ENCODE measurements at regions not wholly inside any gene's neighbourhood (a gene's known extent, or its start where the extent isn't known, plus 50 kb on each side); places are given as distances from the start of the nearest gene placed in this dataset.
A peak's percentile ranks its signal among the peaks of the same experiment; 100 is the strongest.

DNA sequence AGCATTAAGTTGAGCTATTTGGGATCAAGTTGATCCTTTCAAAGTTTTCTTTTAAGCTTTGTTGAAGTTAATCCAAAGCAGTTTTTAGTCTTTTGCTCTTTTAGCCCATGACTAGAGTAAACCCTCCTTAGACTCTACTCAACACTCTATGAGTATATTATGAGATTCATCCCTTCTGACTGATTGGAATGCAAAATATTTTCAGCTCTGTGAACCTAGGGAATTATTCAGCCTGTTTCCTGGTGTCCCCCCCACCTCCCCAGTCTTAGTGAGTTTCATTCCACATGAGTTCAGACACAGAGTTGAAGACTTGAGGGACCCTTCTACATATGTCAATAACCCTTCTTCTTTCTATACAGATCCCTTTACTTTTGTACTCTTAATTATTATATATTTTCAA, 413.7 kb downstream of the RFPL4B start:
- ATAC-seq (ENCODE audit: low FRiP score): no peak
- DNase-seq (ENCODE audit: low spot score): no peak
- no peak for TF ChIP-seq CTCF (IDR thresholded peaks at IDR 0.05)

DNA sequence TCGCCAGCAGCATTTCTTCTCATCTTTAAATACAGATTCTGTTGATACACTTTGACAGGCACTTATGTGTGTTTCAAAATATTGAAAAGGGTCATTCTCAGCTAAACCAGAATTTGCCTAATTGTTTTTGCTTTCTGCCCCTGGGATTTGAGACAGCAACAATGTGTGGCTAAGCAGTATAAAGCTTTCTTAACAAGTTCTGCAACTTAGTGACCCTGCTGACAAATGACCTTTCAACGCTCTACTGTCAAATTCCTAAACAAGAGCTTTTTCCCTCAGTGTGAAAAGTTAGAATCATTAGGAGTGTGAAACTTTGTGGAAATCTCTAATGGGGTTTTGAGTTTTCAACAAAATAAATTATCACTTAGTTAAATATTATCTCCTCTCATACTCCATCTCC, 414.6 kb downstream of the RFPL4B start:
- ATAC-seq (ENCODE audit: low FRiP score) (no peak), DNase-seq (ENCODE audit: low spot score) (no peak)
- TF ChIP-seq CTCF (IDR thresholded peaks at IDR 0.05): no peak

DNA sequence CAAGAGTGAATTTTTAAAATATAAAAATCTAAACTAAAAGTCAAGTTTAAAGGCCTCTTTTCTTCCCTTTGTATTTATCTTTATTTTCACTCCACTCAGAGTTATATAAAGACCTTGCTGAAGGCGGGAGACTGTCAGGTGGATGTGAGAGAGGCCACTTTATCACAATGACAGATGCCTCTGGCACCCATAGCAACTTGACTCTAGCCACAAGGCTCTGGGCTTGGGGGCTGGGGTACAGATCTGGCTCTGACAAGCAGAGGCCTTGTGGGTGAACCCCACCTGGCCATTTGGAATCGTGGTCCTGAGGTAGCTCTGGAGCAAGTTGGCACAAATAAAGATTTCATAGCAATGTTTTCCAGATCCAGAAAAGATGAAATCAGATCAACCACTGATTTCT, 417.2 kb downstream of the RFPL4B start:
- no peak for DNase-seq (ENCODE audit: low spot score)

GRCh38 chr6:112770308-112770707, 423.2 kb downstream of the RFPL4B start:
- no peak for TF ChIP-seq CTCF (IDR thresholded peaks at IDR 0.05)
- no peak for ATAC-seq (ENCODE audit: low FRiP score)

More for the DNA sequence above, 417.2 kb downstream of the RFPL4B start:
- TF ChIP-seq CTCF (IDR thresholded peaks at IDR 0.05): no peak
- no peak for ATAC-seq (ENCODE audit: low FRiP score)

DNA sequence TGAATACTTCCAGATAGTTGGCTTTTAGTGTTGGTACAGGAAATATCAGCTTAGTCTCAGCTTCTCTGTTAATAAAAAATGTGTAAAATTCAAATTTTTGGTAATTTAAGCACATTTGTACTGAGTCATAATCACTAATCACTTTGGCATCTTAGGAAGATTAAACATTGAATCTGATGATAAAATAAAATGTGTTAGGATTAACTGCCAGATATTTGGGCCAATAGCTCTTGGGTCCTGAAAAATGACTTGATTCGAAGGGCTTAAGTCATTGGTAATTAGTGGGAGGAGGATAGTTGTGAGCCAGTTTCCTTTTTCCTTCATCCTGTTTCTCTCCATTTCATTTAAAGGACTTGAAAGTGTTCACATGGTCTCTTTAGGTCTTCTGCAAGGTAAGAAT, 426.1 kb downstream of the RFPL4B start:
- no peak for TF ChIP-seq CTCF (IDR thresholded peaks at IDR 0.05)
- ATAC-seq (ENCODE audit: low FRiP score) (no peak), DNase-seq (ENCODE audit: low spot score) (no peak)

More at GRCh38 chr6:112770308-112770707, 423.2 kb downstream of the RFPL4B start:
- no peak for DNase-seq (ENCODE audit: low spot score)

DNA sequence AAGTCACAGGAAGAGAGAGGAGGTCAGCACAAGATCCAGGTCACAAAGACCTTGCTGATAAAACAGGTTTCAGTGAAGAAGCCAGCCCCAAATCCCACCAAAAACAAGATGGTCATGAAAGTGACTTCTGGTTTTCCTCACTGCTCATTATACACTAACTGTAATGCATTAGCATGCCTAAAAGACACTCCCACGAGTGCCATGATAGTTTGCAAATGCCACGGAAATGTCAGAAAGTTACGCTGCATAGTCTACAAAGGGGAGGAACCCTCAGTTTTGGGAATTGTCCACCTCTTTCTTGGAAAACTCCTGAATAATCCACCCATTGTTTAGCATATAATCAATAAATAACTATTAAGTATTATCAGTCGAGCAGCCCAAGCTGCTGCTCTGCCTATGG, 427.2 kb downstream of the RFPL4B start:
- ATAC-seq (ENCODE audit: low FRiP score) (no peak), DNase-seq (ENCODE audit: low spot score) (no peak)
- no peak for TF ChIP-seq CTCF (IDR thresholded peaks at IDR 0.05)

DNA sequence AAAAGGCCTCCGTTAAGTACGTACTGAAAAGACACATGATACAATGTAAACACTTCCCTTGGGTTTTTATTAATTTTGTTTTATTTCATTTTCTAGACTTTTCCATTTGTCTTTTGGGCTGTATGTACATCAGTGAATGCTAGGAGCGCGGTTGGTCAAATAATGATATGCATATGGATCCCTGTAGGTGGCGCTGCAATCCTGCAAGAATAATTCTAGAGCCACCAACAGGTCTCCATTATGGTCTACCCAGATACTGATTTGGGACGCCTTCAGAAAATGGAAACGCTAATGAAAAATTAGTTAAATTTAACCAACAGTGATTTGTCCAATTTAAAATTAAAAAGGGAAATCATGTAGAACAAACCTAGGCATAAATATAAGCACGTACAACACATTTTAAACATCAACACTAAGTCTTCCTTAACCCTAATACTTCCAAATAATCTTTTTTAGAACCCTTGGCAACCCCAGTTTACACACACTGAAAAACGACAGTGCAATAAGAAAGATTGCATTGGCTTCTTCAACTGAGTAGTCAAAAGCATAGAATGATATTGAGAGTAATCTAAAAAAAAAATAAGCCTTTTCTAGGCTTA, 433.5 kb downstream of the RFPL4B start:
- DNase-seq (ENCODE audit: low spot score) (peak; percentile 48), ATAC-seq (ENCODE audit: low FRiP score) (peak; percentile 83)
- peak in 1 of 3 donors; percentile 60 for TF ChIP-seq CTCF (IDR thresholded peaks at IDR 0.05)
